ENCODE measurements at regions not wholly inside any gene's neighbourhood (a gene's known extent, or its start where the extent isn't known, plus 50 kb on each side); places are given as distances from the start of the nearest gene placed in this dataset.

DNA sequence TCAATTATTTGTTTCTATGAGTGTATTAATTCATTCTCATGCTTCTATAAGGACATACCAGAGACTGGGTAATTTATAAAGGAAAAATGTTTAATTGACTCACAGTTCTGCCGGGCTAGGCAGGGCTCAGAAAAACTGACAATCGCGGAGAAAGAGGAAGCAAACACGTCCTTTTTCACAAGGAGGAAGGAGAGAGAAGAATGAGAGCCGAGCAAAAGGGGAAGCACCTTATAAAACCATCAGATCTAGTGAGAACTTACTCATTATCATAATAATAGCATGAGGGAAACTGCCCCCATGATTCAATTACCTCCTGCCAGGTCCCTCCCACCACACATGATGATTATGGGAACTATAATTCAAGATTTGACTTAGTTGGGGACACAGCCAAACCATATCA is 294.0 kb downstream of the DSC3 start:
- TF ChIP-seq CTCF (IDR thresholded peaks at IDR 0.05; ENCODE audit: insufficient read depth, low read length) (no peak), REST (IDR thresholded peaks at IDR 0.05; ENCODE audit: insufficient replicate concordance, low read depth) (no peak), POLR2AphosphoS5 (IDR thresholded peaks at IDR 0.05; ENCODE audit: low read depth) (no peak)
